H1 (cell line): ENCODE measurements at regions not wholly inside any gene's neighbourhood (a gene's known extent, or its start where the extent isn't known, plus 50 kb on each side); places are given as distances from the start of the nearest gene placed in this dataset.

ENCODE experiments used
- CTCF ChIA-PET: fragments of 300-600 bp; sonication (Branson Sonifier 250); formaldehyde crosslinking; loops from one replicate; lab custom pipeline; 2021; ENCODE audit not compliant: partially characterized antibody; lab: Charles Lee
- POLR2A ChIA-PET: fragments of 300-600 bp; sonication (Branson Sonifier 250); formaldehyde crosslinking; loops from one replicate; lab custom pipeline; 2021; ENCODE audit warnings: inconsistent platforms; ENCODE audit not compliant: partially characterized antibody; lab: Charles Lee
- DNase-seq, 2 experiments: peaks; one replicate each; pipeline versions ENCODE4 v3.0.0 to v3.0.0-alpha.2; 2010 to 2022; ENCODE audit warnings: low spot score in 2 of 2, low read depth in 1 of 2, mixed read lengths in 1 of 2
- FAIRE-seq: peaks from 2 replicates; lab custom pipeline; 2011; peaks lifted over from hg19 to GRCh38; lab: Jason Lieb, UNC
- H2AFZ ChIP-seq: 2 replicates; pipeline ENCODE4 v1.8.1; 2012; ENCODE audit warnings: low read length, inconsistent platforms
- H2AK5ac ChIP-seq: 2 replicates; pipeline ENCODE4 v1.6.1; 2013; ENCODE audit warnings: low read depth, low read length
- H2BK120ac ChIP-seq: replicated peaks from 2 replicates; pipeline ENCODE3; 2013; ENCODE audit warnings: low read depth, low read length, inconsistent platforms
- H2BK12ac ChIP-seq: 2 replicates; pipeline ENCODE4 v1.6.1; 2013; ENCODE audit warnings: low read depth, low read length
- H2BK15ac ChIP-seq: 2 replicates; pipeline ENCODE4 v1.6.1; 2013; ENCODE audit warnings: low read length
- H2BK20ac ChIP-seq: 2 replicates; pipeline ENCODE4 v1.6.1; 2013; ENCODE audit warnings: low read length
- H2BK5ac ChIP-seq: 2 replicates; pipeline ENCODE4 v1.6.1; 2013; ENCODE audit warnings: low read depth, low read length
- H3K14ac ChIP-seq: 2 replicates; pipeline ENCODE4 v1.6.1; 2013; ENCODE audit warnings: inconsistent platforms; ENCODE audit not compliant: insufficient read length
- H3K18ac ChIP-seq: 2 replicates; pipeline ENCODE4 v1.6.1; 2013; ENCODE audit warnings: low read length; ENCODE audit errors: extremely low read depth
- H3K23ac ChIP-seq: 2 replicates; pipeline ENCODE4 v1.6.1; 2013; ENCODE audit warnings: inconsistent platforms; ENCODE audit not compliant: insufficient read length
- H3K23me2 ChIP-seq: 2 replicates; pipeline ENCODE4 v1.6.1; 2013; ENCODE audit warnings: low read depth, low read length
- H3K27ac ChIP-seq: 2 replicates; pipeline ENCODE4 v1.6.1; 2011; ENCODE audit warnings: low read depth, low read length, inconsistent platforms
- H3K27me3 ChIP-seq, 4 experiments: replicated peaks in 1 of 4; 1 replicate in 1 of 4; 2 replicates in 3 of 4; pipeline versions ENCODE4 v1.6.1 to v1.8.1; 2011 to 2013; ENCODE audit warnings: low read length in 3 of 4, mild to moderate bottlenecking in 3 of 4, inconsistent platforms in 2 of 4, mixed read lengths in 2 of 4, moderate library complexity in 1 of 4; ENCODE audit not compliant: control insufficient read depth in 3 of 4, insufficient read depth in 3 of 4; ENCODE audit errors: extremely low read depth in 1 of 4
- H3K36me3 ChIP-seq, 4 experiments: 2 replicates each; pipeline versions ENCODE4 v1.6.1 to v1.8.1; 2011 to 2013; ENCODE audit warnings: mild to moderate bottlenecking in 4 of 4, low read length in 3 of 4, moderate library complexity in 2 of 4, control low read depth in 1 of 4, inconsistent platforms in 1 of 4; ENCODE audit not compliant: insufficient read depth in 4 of 4, control insufficient read depth in 2 of 4
- H3K4ac ChIP-seq: replicated peaks from 2 replicates; pipeline ENCODE3; 2013; ENCODE audit warnings: low read length, low read depth, mixed read lengths, inconsistent platforms; ENCODE audit not compliant: insufficient read length
- H3K4me1 ChIP-seq, 4 experiments: replicated peaks in 1 of 4; 1 replicate in 1 of 4; 2 replicates in 3 of 4; pipeline versions ENCODE4 v1.6.1 to v1.8.1; 2011 to 2013; ENCODE audit warnings: low read length in 3 of 4, inconsistent platforms in 2 of 4, mixed read lengths in 1 of 4; ENCODE audit not compliant: insufficient read depth in 4 of 4, control insufficient read depth in 3 of 4
- H3K4me2 ChIP-seq, 2 experiments: 2 replicates each; pipeline versions ENCODE4 v1.6.1 to v1.8.1; 2011 to 2013; ENCODE audit warnings: low read depth in 2 of 2, low read length in 2 of 2, control low read depth in 1 of 2, inconsistent platforms in 1 of 2, mild to moderate bottlenecking in 1 of 2; ENCODE audit not compliant: insufficient read depth in 1 of 2
- H3K4me3 ChIP-seq, 4 experiments: fragments of 200-600, 300-600 bp in 1 of 4; sonication (generic), shearing (Covaris generic), sonication (Bioruptor Twin) in 1 of 4; 2 replicates each; pipeline versions ENCODE4 v1.5.1 to v1.8.1; 2011 to 2016; ENCODE audit warnings: low read length in 4 of 4, low read depth in 3 of 4, control low read depth in 2 of 4, inconsistent platforms in 2 of 4, mild to moderate bottlenecking in 2 of 4, mixed read lengths in 1 of 4, moderate library complexity in 1 of 4; ENCODE audit not compliant: insufficient read depth in 2 of 4; ENCODE audit errors: extremely low read depth in 1 of 4
- H3K56ac ChIP-seq: replicated peaks from 2 replicates; pipeline ENCODE3; 2013; ENCODE audit warnings: low read depth, mild to moderate bottlenecking, mixed read lengths, low read length, inconsistent platforms; ENCODE audit not compliant: insufficient read length
- H3K79me1 ChIP-seq: 2 replicates; pipeline ENCODE4 v1.6.1; 2013; ENCODE audit warnings: low read depth, low read length, control low read depth
- H3K79me2 ChIP-seq, 2 experiments: 2 replicates each; pipeline versions ENCODE4 v1.6.1 to v1.8.1; 2012 to 2013; ENCODE audit warnings: low read length in 2 of 2, mild to moderate bottlenecking in 2 of 2, inconsistent platforms in 1 of 2; ENCODE audit not compliant: insufficient read depth in 2 of 2, control insufficient read depth in 1 of 2
- H3K9ac ChIP-seq, 4 experiments: replicated peaks in 1 of 4; 1 replicate in 1 of 4; 2 replicates in 3 of 4; pipeline versions ENCODE4 v1.6.1 to v1.8.1; 2011 to 2013; ENCODE audit warnings: low read depth in 3 of 4, low read length in 3 of 4, control low read depth in 2 of 4, mild to moderate bottlenecking in 2 of 4, moderate library complexity in 2 of 4, inconsistent platforms in 1 of 4; ENCODE audit errors: extremely low read depth in 1 of 4
- H3K9me3 ChIP-seq, 2 experiments: 2 replicates each; pipeline versions ENCODE4 v1.6.1 to v1.8.1; 2012 to 2013; ENCODE audit warnings: mild to moderate bottlenecking in 2 of 2, moderate library complexity in 2 of 2, control low read depth in 1 of 2, inconsistent platforms in 1 of 2, low read depth in 1 of 2, low read length in 1 of 2, mixed read lengths in 1 of 2; ENCODE audit not compliant: insufficient read depth in 2 of 2
- H4K20me1 ChIP-seq, 2 experiments: replicated peaks in 1 of 2; 2 replicates each; pipeline versions ENCODE3 to v1.8.1; 2011 to 2013; ENCODE audit warnings: inconsistent platforms in 2 of 2, low read length in 2 of 2, mild to moderate bottlenecking in 1 of 2; ENCODE audit not compliant: insufficient read depth in 2 of 2, control insufficient read depth in 1 of 2
- H4K5ac ChIP-seq: 2 replicates; pipeline ENCODE4 v1.6.1; 2013; ENCODE audit warnings: low read length, low read depth, mixed read lengths, inconsistent platforms; ENCODE audit not compliant: insufficient read length
- H4K8ac ChIP-seq: 2 replicates; pipeline ENCODE4 v1.8.0; 2013; ENCODE audit warnings: mild to moderate bottlenecking, moderate library complexity, low read length, inconsistent platforms; ENCODE audit not compliant: insufficient read depth; ENCODE audit errors: extremely low read depth
- H4K91ac ChIP-seq: replicated peaks from 2 replicates; pipeline ENCODE3; 2013; ENCODE audit warnings: low read length, mixed read lengths, inconsistent platforms; ENCODE audit not compliant: insufficient read length
- CBX5 ChIP-seq: fragments of 300-800, 300-1000 bp; sonication (generic); IDR thresholded peaks from 2 replicates; pipeline ENCODE4 v1.7.1; 2016; ENCODE audit warnings: antibody characterized with exemption, low read length, low read depth
- CBX8 ChIP-seq: fragments of 300-800, 300-1000 bp; sonication (generic); IDR thresholded peaks from 2 replicates; pipeline ENCODE4 v1.7.1; 2016; ENCODE audit warnings: low read depth, low read length, borderline replicate concordance
- EGR1 ChIP-seq: IDR thresholded peaks from 2 replicates; pipeline ENCODE4 v1.6.1; 2011; ENCODE audit warnings: low read depth, low read length, borderline replicate concordance
- FOSL1 ChIP-seq: IDR thresholded peaks from 2 replicates; pipeline ENCODE4 v1.6.1; 2011; ENCODE audit warnings: mild to moderate bottlenecking, low read depth, low read length, moderate library complexity; ENCODE audit not compliant: insufficient read depth
- HDAC6 ChIP-seq: IDR thresholded peaks from one replicate; pipeline ENCODE4 v1.7.1; 2012; ENCODE audit warnings: low read depth, mild to moderate bottlenecking, inconsistent platforms, low read length, moderate library complexity
- KDM5A ChIP-seq: fragments of 200-600 bp; IDR thresholded peaks from 2 replicates; pipeline ENCODE4 v1.7.1; 2012; ENCODE audit warnings: mild to moderate bottlenecking, low read length, inconsistent platforms, mixed read lengths
- SIX5 ChIP-seq: IDR thresholded peaks from 2 replicates; pipeline ENCODE4 v1.6.1; 2011; ENCODE audit warnings: mild to moderate bottlenecking, low read depth, low read length
- TBP ChIP-seq: IDR thresholded peaks from 2 replicates; pipeline ENCODE4 v1.6.1; 2011; ENCODE audit warnings: low read depth, low read length, improper control_type of control experiment
- WGBS, 2 experiments: shearing (Covaris generic) in 1 of 2; methylation state at CpG; one replicate each; pipeline versions ENCODE4 v1.1.6 to v1.1.7; 2013 to 2015; ENCODE audit warnings: low lambda C conversion rate in 2 of 2, mixed read lengths in 2 of 2, inconsistent platforms in 1 of 2, low coverage in 1 of 2, missing lambda C conversion rate in 1 of 2; ENCODE audit not compliant: insufficient replicate concordance in 2 of 2, insufficient coverage in 1 of 2, insufficient read length in 1 of 2; ENCODE audit errors: extremely low coverage in 1 of 2, missing lambda C conversion rate in 1 of 2; 5-methylcytosine and 5-hydroxymethylcytosine counted together
- TF ChIP-seq, protein P1 (sequence below): IDR thresholded peaks from 2 replicates; pipeline ENCODE4 v1.6.1; 2012; ENCODE audit warnings: low read length, inconsistent platforms
- TF ChIP-seq, protein P2 (sequence below), 3 experiments: IDR thresholded peaks; 1 replicate in 2 of 3; 2 replicates in 1 of 3; pipeline versions ENCODE4 v1.5.1 to v1.6.1; 2011; ENCODE audit warnings: low read length in 3 of 3, mild to moderate bottlenecking in 3 of 3, inconsistent platforms in 2 of 3, low read depth in 1 of 3, moderate library complexity in 1 of 3; ENCODE audit not compliant: insufficient read depth in 1 of 3; ENCODE audit errors: control extremely low read depth in 1 of 3

DNA sequence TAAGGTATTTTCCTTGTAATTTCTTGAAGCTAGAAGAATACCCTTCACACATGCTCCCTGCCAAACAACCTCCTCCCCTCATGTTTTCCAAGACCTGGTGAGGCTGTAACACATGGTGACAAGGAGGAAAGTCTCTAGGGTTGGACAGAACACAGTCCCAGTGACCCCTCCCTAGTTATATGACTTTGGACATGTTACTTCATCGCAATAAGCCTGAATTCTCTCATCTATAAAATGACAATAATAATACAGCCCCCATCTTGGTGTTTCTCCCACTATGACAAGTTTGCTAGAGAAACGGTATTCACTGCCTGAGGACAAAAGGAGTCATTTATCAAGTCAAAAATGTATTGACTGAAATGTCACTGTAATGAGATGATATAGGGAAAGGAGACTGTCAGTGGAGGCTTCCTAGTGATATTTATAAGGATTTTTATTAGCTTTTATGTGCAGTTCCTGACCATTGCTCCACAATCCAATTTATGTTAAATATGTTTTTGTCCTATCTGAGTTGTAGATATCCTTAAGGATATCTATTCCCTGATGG lies 464.4 kb downstream of the SUCLG1 start:
- no peak overlapping the region for H4K5ac ChIP-seq
- no peak overlapping the region for H2BK15ac ChIP-seq
- H3K9me3 ChIP-seq = no peaks in the 10 kb centered on the region; a peak in 1 of 4 replicates
- H3K4me3 ChIP-seq = no peak overlapping the region
- no peak overlapping the region for H2BK120ac ChIP-seq
- H3K79me1 ChIP-seq = no peaks in the 10 kb centered on the region
- no peaks in the 10 kb centered on the region for H3K36me3 ChIP-seq
- no peak overlapping the region for H3K23ac ChIP-seq
- H3K27ac ChIP-seq = no peak overlapping the region
- no peaks in the 10 kb centered on the region for H3K23me2 ChIP-seq
- no peak for FAIRE-seq
- H3K27me3 ChIP-seq = no peaks in the 10 kb centered on the region
- no peak overlapping the region for H3K4me2 ChIP-seq
- H2BK5ac ChIP-seq = no peak overlapping the region
- no peak overlapping the region for H4K91ac ChIP-seq
- H3K9ac ChIP-seq = no peak overlapping the region
- H3K4ac ChIP-seq = no peak overlapping the region
- no peak overlapping the region for H3K56ac ChIP-seq
- ChIA-PET CTCF (interaction anchor here (0.6 to 0.8 kb wide), 2 partner anchors 179 to 707 kb away, joined by 3 to 4 read pairs; no protein-coding TSS in a partner anchor), POLR2A (no interaction called here)
- no peak overlapping the region for H2AFZ ChIP-seq
- H2BK12ac ChIP-seq = no peak overlapping the region
- no peak overlapping the region for H2BK20ac ChIP-seq
- no peak for DNase-seq
- H3K18ac ChIP-seq = no peak overlapping the region
- peaks cover 0 to 5% (median 0%) of the 10 kb centered on the region in 4 experiments; a peak in 1 of 7 replicates for H3K4me1 ChIP-seq
- no peak overlapping the region for H2AK5ac ChIP-seq
- H3K79me2 ChIP-seq = no peaks in the 10 kb centered on the region
- no peaks in the 10 kb centered on the region for H4K20me1 ChIP-seq
- 97% methylated on average over 2 of the region's 2 CpGs; no CpG with 5 or more reads in 1 of the 2 experiments for WGBS, 2 experiments
- no peak overlapping the region for H4K8ac ChIP-seq
- H3K14ac ChIP-seq = no peak overlapping the region
- TF ChIP-seq, protein P1, sequence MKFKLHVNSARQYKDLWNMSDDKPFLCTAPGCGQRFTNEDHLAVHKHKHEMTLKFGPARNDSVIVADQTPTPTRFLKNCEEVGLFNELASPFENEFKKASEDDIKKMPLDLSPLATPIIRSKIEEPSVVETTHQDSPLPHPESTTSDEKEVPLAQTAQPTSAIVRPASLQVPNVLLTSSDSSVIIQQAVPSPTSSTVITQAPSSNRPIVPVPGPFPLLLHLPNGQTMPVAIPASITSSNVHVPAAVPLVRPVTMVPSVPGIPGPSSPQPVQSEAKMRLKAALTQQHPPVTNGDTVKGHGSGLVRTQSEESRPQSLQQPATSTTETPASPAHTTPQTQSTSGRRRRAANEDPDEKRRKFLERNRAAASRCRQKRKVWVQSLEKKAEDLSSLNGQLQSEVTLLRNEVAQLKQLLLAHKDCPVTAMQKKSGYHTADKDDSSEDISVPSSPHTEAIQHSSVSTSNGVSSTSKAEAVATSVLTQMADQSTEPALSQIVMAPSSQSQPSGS = no peak
- TF ChIP-seq TBP = no peak
- TF ChIP-seq SIX5 = no peak
- TF ChIP-seq EGR1 = no peak
- no peak for TF ChIP-seq CBX5
- TF ChIP-seq, protein P2, sequence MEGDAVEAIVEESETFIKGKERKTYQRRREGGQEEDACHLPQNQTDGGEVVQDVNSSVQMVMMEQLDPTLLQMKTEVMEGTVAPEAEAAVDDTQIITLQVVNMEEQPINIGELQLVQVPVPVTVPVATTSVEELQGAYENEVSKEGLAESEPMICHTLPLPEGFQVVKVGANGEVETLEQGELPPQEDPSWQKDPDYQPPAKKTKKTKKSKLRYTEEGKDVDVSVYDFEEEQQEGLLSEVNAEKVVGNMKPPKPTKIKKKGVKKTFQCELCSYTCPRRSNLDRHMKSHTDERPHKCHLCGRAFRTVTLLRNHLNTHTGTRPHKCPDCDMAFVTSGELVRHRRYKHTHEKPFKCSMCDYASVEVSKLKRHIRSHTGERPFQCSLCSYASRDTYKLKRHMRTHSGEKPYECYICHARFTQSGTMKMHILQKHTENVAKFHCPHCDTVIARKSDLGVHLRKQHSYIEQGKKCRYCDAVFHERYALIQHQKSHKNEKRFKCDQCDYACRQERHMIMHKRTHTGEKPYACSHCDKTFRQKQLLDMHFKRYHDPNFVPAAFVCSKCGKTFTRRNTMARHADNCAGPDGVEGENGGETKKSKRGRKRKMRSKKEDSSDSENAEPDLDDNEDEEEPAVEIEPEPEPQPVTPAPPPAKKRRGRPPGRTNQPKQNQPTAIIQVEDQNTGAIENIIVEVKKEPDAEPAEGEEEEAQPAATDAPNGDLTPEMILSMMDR (IDR thresholded peaks at IDR 0.05; ENCODE audit: control extremely low read depth in 1 of 3, insufficient read depth in 1 of 3, low read depth in 1 of 3, low read length in 3 of 3) = no peak
- TF ChIP-seq HDAC6 = no peak
- no peak for TF ChIP-seq CBX8
- no peak for TF ChIP-seq KDM5A
- no peak for TF ChIP-seq FOSL1
